HL-60 (cell line): ENCODE measurements at regions not wholly inside any gene's neighbourhood (a gene's known extent, or its start where the extent isn't known, plus 50 kb on each side); places are given as distances from the start of the nearest gene placed in this dataset.

Experiments
- GABPA ChIP-seq: IDR thresholded peaks from 2 replicates; pipeline ENCODE4 v1.6.1; 2012; ENCODE audit warnings: low read depth
- POLR2AphosphoS5 ChIP-seq: IDR thresholded peaks from 2 replicates; pipeline ENCODE4 v1.6.1; 2012; ENCODE audit warnings: low read depth
- REST ChIP-seq: IDR thresholded peaks from 2 replicates; pipeline ENCODE4 v1.6.1; 2012; ENCODE audit warnings: low read depth; ENCODE audit not compliant: insufficient replicate concordance
- SPI1 ChIP-seq: IDR thresholded peaks from 2 replicates; pipeline ENCODE4 v1.6.1; 2012; ENCODE audit warnings: low read depth, mild to moderate bottlenecking, borderline replicate concordance
- TF ChIP-seq, protein P1 (sequence below): IDR thresholded peaks from one replicate; pipeline ENCODE4 v1.5.1; 2011; ENCODE audit warnings: low read length, control low read depth, inconsistent platforms; ENCODE audit not compliant: insufficient read depth

DNA sequence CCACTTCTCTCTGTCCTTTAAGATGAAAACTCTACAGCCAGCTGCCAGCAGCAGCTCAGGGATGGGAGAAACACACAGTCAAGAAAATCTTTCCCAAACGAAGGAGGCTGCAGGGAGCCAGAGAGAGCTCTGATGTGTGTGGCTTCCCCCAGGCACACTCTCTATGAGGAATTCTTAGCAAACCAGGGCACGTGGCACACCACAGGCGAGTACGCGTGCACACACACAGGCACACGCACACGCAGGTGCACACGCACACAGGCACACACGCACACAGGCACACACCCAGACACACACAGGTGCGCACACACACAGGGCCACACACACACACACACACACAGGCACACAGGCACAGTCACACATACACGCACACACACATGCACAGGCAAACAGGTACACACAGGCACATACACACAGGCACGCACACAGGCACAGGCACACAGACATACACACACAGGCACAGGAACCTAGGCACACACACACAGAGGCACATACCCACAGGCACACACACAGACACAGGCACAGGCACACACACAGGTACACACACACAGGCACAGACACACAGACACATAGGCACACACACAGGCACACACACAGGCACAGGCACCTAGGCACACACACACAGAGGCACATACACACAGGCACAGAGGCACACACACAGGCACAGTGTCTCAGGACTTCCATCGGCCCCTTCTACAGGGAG is 91.5 kb upstream of the ATP2B2 start:
- no peak for TF ChIP-seq POLR2AphosphoS5
- TF ChIP-seq, protein P1, sequence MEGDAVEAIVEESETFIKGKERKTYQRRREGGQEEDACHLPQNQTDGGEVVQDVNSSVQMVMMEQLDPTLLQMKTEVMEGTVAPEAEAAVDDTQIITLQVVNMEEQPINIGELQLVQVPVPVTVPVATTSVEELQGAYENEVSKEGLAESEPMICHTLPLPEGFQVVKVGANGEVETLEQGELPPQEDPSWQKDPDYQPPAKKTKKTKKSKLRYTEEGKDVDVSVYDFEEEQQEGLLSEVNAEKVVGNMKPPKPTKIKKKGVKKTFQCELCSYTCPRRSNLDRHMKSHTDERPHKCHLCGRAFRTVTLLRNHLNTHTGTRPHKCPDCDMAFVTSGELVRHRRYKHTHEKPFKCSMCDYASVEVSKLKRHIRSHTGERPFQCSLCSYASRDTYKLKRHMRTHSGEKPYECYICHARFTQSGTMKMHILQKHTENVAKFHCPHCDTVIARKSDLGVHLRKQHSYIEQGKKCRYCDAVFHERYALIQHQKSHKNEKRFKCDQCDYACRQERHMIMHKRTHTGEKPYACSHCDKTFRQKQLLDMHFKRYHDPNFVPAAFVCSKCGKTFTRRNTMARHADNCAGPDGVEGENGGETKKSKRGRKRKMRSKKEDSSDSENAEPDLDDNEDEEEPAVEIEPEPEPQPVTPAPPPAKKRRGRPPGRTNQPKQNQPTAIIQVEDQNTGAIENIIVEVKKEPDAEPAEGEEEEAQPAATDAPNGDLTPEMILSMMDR: no peak
- no peak for TF ChIP-seq REST
- no peak for TF ChIP-seq GABPA
- TF ChIP-seq SPI1: no peak
